ENCODE measurements at regions not wholly inside any gene's neighbourhood (a gene's known extent, or its start where the extent isn't known, plus 50 kb on each side); places are given as distances from the start of the nearest gene placed in this dataset.
A peak's percentile ranks its signal among the peaks of the same experiment; 100 is the strongest.

DNA sequence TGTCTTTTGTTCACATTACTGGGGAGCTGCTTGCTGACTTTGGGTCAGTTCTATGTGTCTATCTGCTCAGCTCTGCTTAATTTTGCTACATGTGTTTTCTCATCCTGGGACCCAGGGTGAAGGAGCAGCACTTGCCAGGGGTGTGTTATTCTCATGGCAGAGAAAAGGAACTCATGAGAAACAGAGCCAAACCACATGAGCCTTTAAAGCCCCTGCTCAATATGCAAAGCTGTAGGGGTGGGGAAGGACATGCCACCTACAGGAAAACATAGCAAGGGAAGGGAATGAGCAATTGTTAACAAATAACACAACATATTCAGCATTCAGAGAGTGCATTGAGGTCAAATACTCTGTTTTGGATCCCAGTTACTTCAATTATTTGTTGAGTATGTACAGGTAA lies 290.9 kb downstream of the CDK5RAP2 start:
- H3K23ac ChIP-seq (ENCODE audit: insufficient read length, low read depth, low read length) = no peak overlapping the region
- H4K8ac ChIP-seq (replicated peaks; ENCODE audit: insufficient read length, low read depth, low read length) = no peak overlapping the region
- Mint-ChIP-seq H3K36me3 (ENCODE audit: insufficient read depth in 1 of 3, low read depth in 3 of 3) (peaks cover 0 to 7% (median 0%) of the 10 kb centered on the region in 3 experiments; a peak in 2 of 7 replicates), H3K27ac (peak overlapping the region in 1 of 3 experiments; percentile 29; a peak in 2 of 7 replicates), H3K27me3 (ENCODE audit: low read depth) (no peaks in the 10 kb centered on the region), H3K9me3 (peaks cover 0 to under 1% of the 10 kb centered on the region in 2 experiments; a peak in 1 of 5 replicates), H3K4me1 (peaks cover 3% of the 10 kb centered on the region in 2 experiments), H3K4me3 (no peak overlapping the region)
- no peak overlapping the region for H2BK120ac ChIP-seq (ENCODE audit: low read depth, low read length, poor library complexity, severe bottlenecking)
- H3K4me1 ChIP-seq (ENCODE audit: insufficient read depth, low read length) = no peaks in the 10 kb centered on the region
- no peak overlapping the region for H3T11ph ChIP-seq (ENCODE audit: low read length)
- H3K27ac ChIP-seq (ENCODE audit: insufficient read length, low read depth, low read length) = no peak overlapping the region
- no peaks in the 10 kb centered on the region for H3K9me3 ChIP-seq (ENCODE audit: control insufficient read depth, low read depth, low read length)
- DNase-seq = no peak
- H3K18ac ChIP-seq (ENCODE audit: insufficient read length, low read depth, low read length) = no peak overlapping the region
- H3K9ac ChIP-seq (ENCODE audit: extremely low read depth, insufficient read length, low read length) = no peak overlapping the region
- H3K4me2 ChIP-seq (ENCODE audit: insufficient read depth, insufficient read length, low read length) = no peak overlapping the region
- H4K5ac ChIP-seq (ENCODE audit: insufficient read length, low read depth, low read length) = no peak overlapping the region
- no peak overlapping the region for H2BK15ac ChIP-seq (ENCODE audit: low read depth, low read length)
- TF ChIP-seq, protein P1, sequence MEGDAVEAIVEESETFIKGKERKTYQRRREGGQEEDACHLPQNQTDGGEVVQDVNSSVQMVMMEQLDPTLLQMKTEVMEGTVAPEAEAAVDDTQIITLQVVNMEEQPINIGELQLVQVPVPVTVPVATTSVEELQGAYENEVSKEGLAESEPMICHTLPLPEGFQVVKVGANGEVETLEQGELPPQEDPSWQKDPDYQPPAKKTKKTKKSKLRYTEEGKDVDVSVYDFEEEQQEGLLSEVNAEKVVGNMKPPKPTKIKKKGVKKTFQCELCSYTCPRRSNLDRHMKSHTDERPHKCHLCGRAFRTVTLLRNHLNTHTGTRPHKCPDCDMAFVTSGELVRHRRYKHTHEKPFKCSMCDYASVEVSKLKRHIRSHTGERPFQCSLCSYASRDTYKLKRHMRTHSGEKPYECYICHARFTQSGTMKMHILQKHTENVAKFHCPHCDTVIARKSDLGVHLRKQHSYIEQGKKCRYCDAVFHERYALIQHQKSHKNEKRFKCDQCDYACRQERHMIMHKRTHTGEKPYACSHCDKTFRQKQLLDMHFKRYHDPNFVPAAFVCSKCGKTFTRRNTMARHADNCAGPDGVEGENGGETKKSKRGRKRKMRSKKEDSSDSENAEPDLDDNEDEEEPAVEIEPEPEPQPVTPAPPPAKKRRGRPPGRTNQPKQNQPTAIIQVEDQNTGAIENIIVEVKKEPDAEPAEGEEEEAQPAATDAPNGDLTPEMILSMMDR (conservative IDR thresholded peaks at IDR 0.05) = no peak
- no peak overlapping the region for H2BK12ac ChIP-seq (ENCODE audit: insufficient read length, low read depth, low read length)
- no peaks in the 10 kb centered on the region for H3K79me2 ChIP-seq (ENCODE audit: insufficient read depth, low read length)
- H3K23me2 ChIP-seq (ENCODE audit: insufficient read length, low read depth, low read length, poor library complexity, severe bottlenecking) = no peaks in the 10 kb centered on the region
- no peak overlapping the region for H4K91ac ChIP-seq (ENCODE audit: insufficient read length, low read depth, low read length)
- no peak overlapping the region for H2AFZ ChIP-seq (ENCODE audit: low read length)
- no peak overlapping the region for H2BK5ac ChIP-seq (ENCODE audit: insufficient read length, low read length)
- H4K20me1 ChIP-seq (ENCODE audit: control insufficient read depth, insufficient read depth, insufficient read length) = no peaks in the 10 kb centered on the region
- no peaks in the 10 kb centered on the region for H3K27me3 ChIP-seq (ENCODE audit: insufficient read depth, low read length)
- H3K79me1 ChIP-seq (ENCODE audit: insufficient read depth, low read depth, low read length, poor library complexity, severe bottlenecking) = no peaks in the 10 kb centered on the region
- H2BK20ac ChIP-seq (ENCODE audit: low read depth, low read length, poor library complexity, severe bottlenecking) = no peak overlapping the region
- no peak overlapping the region for H3K14ac ChIP-seq (ENCODE audit: insufficient read depth, low read length)
- H3K4ac ChIP-seq (ENCODE audit: low read depth, low read length) = no peak overlapping the region
- H3K56ac ChIP-seq (ENCODE audit: insufficient read length, low read depth, low read length) = no peak overlapping the region
- no peak overlapping the region for H2AK5ac ChIP-seq (ENCODE audit: insufficient read length, low read length)

Measured in H9 (cell line).